ENCODE measurements at regions not wholly inside any gene's neighbourhood (a gene's known extent, or its start where the extent isn't known, plus 50 kb on each side); places are given as distances from the start of the nearest gene placed in this dataset.

- no peak for TF ChIP-seq CTCF (IDR thresholded peaks at IDR 0.05)
- no peak for TF ChIP-seq POLR2A (IDR thresholded peaks at IDR 0.05)
Observed at GRCh38 chr15:46409841-46410301, 775.0 kb downstream of the SQOR start.

Measured in adrenal gland (tissue), 5 donors.